HL-60 (cell line): ENCODE measurements at regions not wholly inside any gene's neighbourhood (a gene's known extent, or its start where the extent isn't known, plus 50 kb on each side); places are given as distances from the start of the nearest gene placed in this dataset.

Experiments
- CTCF ChIP-seq: IDR thresholded peaks from one replicate; pipeline ENCODE4 v1.5.1; 2011; ENCODE audit warnings: low read length, control low read depth, inconsistent platforms; ENCODE audit not compliant: insufficient read depth
- POLR2AphosphoS5 ChIP-seq: IDR thresholded peaks from 2 replicates; pipeline ENCODE4 v1.6.1; 2012; ENCODE audit warnings: low read depth
- SPI1 ChIP-seq: IDR thresholded peaks from 2 replicates; pipeline ENCODE4 v1.6.1; 2012; ENCODE audit warnings: low read depth, mild to moderate bottlenecking, borderline replicate concordance

GRCh38 chr14:24735984-24736630, 102.1 kb upstream of the GZMB start:
- no peak for TF ChIP-seq CTCF
- TF ChIP-seq POLR2AphosphoS5 = no peak
- no peak for TF ChIP-seq SPI1
